ENCODE measurements at regions not wholly inside any gene's neighbourhood (a gene's known extent, or its start where the extent isn't known, plus 50 kb on each side); places are given as distances from the start of the nearest gene placed in this dataset.

- no peak for DNase-seq (ENCODE audit: low read depth)
- H3K36me3 ChIP-seq (ENCODE audit: control insufficient read depth, insufficient read depth, low read length), result no peaks in the 10 kb centered on the region
- TF ChIP-seq CTCF (IDR thresholded peaks at IDR 0.05; ENCODE audit: insufficient read depth, low read depth, low read length), result no peak
- H3K4me3 ChIP-seq (ENCODE audit: low read depth, low read length), result no peak overlapping the region
- ChIA-PET POLR2A (no interaction called here), CTCF (no interaction called here)
- H3K27me3 ChIP-seq (ENCODE audit: control insufficient read depth, insufficient read depth, low read length), result no peaks in the 10 kb centered on the region
Observed at GRCh38 chr12:90281154-90281868, 572.7 kb upstream of the ATP2B1 start.

- POLR2A ChIA-PET, result no interaction called here
- H3K27me3 ChIP-seq (ENCODE audit: control insufficient read depth, insufficient read depth, low read length), result no peaks in the 10 kb centered on the region
- CTCF ChIA-PET, result interaction anchor here (1.0 kb wide), 1 partner anchor 177 kb away, joined by 3 read pairs; no protein-coding TSS in a partner anchor
- H3K36me3 ChIP-seq (ENCODE audit: control insufficient read depth, insufficient read depth, low read length), result no peaks in the 10 kb centered on the region
- H3K4me3 ChIP-seq (ENCODE audit: low read depth, low read length), result no peak overlapping the region
- DNase-seq (ENCODE audit: low read depth), result no peak
- no peak for TF ChIP-seq CTCF (IDR thresholded peaks at IDR 0.05; ENCODE audit: insufficient read depth, low read depth, low read length)
Observed at GRCh38 chr12:90280564-90281058, 572.0 kb upstream of the ATP2B1 start.

GRCh38 chr12:90280033-90280432 is 571.4 kb upstream of the ATP2B1 start:
- CTCF ChIA-PET, result interaction anchor here (1.0 kb wide), 1 partner anchor 176 kb away, joined by 3 read pairs; no protein-coding TSS in a partner anchor
- no peaks in the 10 kb centered on the region for H3K36me3 ChIP-seq (ENCODE audit: control insufficient read depth, insufficient read depth, low read length)
- TF ChIP-seq CTCF (IDR thresholded peaks at IDR 0.05; ENCODE audit: insufficient read depth, low read depth, low read length), result no peak
- H3K4me3 ChIP-seq (ENCODE audit: low read depth, low read length), result no peak overlapping the region
- no peak for DNase-seq (ENCODE audit: low read depth)
- H3K27me3 ChIP-seq (ENCODE audit: control insufficient read depth, insufficient read depth, low read length), result peaks cover under 1% of the 10 kb centered on the region; the same call in 1 of the 2 replicates
- POLR2A ChIA-PET, result no interaction called here

- TF ChIP-seq CTCF (IDR thresholded peaks at IDR 0.05; ENCODE audit: insufficient read depth, low read depth, low read length), result no peak
- no peak for DNase-seq (ENCODE audit: low read depth)
- Histone ChIP-seq H3K27me3 (ENCODE audit: control insufficient read depth, insufficient read depth, low read length) (peaks cover 2% of the 10 kb centered on the region; the same call in 1 of the 2 replicates), H3K4me3 (ENCODE audit: low read depth, low read length) (no peak overlapping the region), H3K36me3 (ENCODE audit: control insufficient read depth, insufficient read depth, low read length) (no peaks in the 10 kb centered on the region; the same call in 1 of the 2 replicates)
- ChIA-PET POLR2A (no interaction called here), CTCF (interaction anchor here (1.6 kb wide), 1 partner anchor 11 kb away, joined by 3 read pairs; no protein-coding TSS in a partner anchor)
Observed at GRCh38 chr12:90275088-90275487, 566.5 kb upstream of the ATP2B1 start.

GRCh38 chr12:90274407-90274806 is 565.8 kb upstream of the ATP2B1 start:
- DNase-seq (ENCODE audit: low read depth), result no peak
- Histone ChIP-seq H3K36me3 (ENCODE audit: control insufficient read depth, insufficient read depth, low read length) (no peaks in the 10 kb centered on the region; the same call in 1 of the 2 replicates), H3K27me3 (ENCODE audit: control insufficient read depth, insufficient read depth, low read length) (peaks cover 2% of the 10 kb centered on the region; the same call in 1 of the 2 replicates), H3K4me3 (ENCODE audit: low read depth, low read length) (no peak overlapping the region)
- no peak for TF ChIP-seq CTCF (IDR thresholded peaks at IDR 0.05; ENCODE audit: insufficient read depth, low read depth, low read length)
- CTCF ChIA-PET, result no interaction called here
- POLR2A ChIA-PET, result no interaction called here

Data from BJ (cell line).